GM19468 (cell line): ENCODE measurements at regions not wholly inside any gene's neighbourhood (a gene's known extent, or its start where the extent isn't known, plus 50 kb on each side); places are given as distances from the start of the nearest gene placed in this dataset.

Experiments
- ATAC-seq: cut with Tn5 transposase; IDR thresholded peaks from one replicate; pipeline ENCODE4 v1.9.1; 2021; ENCODE audit warnings: mild to moderate bottlenecking, moderate library complexity, moderate number of reproducible peaks; ENCODE audit not compliant: unreplicated experiment; ENCODE audit errors: extremely low read depth

- ATAC-seq = no peak
Measured at GRCh38 chr12:61502179-61502578, 758.0 kb upstream of the USP15 start.

DNA sequence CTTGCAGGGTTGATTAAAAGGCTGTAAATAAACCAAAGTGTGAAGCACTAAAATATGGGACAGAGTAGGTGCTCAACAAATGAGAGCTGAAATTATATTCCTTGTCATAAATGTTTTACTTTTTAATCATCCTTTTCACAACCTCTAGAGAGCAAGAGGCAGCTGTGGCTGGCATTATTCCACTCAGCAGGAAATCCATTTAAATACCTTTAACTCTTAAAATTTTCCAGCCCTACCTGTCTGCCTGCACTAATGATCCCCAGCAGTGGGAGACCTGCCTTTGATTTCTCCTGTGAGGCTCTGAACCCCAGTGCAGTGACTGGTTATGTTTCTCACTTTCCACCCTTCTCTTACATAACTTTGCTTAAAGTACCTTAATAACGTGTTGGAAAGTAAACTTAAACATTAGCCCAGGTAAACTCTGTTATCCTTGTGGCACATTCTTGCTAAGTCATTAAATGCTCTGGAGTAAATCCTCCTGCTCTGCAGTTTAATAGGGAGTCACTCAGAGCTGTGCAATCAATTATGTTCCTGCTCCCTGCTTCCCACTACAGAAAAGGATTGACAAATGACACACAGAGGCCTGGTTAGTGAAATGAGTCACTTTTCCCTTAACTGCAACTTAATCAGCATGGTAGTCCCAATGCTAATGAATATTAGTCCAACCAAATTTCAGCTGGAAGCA is 755.7 kb upstream of the USP15 start:
- ATAC-seq = no peak

DNA sequence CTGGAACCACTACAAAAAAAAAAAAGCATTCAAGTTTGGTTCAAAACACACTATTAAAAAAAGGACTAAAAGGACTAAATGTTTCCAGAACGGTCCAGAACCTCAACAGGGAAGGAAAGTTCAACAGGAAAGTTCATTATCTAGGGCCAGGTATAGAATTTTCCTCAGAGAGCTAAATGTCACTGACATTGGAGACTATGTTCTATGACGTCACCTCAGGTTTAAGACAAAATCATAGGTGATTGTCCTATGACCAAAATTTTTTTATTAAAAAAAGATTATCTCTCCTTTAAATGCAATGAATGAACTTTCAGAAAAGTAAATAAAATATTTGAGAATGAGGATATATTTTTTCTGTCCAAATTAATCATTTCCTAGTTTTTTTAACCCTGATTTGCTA is 746.7 kb upstream of the USP15 start:
- ATAC-seq = no peak

DNA sequence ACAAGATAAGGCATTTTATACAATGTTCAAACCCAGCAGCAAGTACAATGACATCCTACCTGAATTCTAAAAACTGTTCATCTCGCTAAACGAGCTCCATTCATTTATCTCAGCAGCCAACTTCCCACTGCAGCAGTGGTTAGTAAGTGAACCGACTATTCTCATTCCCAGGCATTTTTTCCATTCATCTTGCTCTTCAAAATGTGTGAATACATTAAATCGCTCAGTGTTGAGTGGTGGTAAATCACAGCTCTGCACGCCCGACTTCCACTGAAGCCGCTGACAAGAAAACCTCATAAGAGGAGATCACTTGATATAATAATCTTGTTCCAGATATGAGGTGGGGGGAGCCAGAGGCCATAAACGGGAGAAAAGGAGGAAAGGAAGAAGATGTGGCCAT is 746.2 kb upstream of the USP15 start:
- ATAC-seq = no peak

GRCh38 chr12:61521258-61521657 is 738.9 kb upstream of the USP15 start:
- no peak for ATAC-seq

DNA sequence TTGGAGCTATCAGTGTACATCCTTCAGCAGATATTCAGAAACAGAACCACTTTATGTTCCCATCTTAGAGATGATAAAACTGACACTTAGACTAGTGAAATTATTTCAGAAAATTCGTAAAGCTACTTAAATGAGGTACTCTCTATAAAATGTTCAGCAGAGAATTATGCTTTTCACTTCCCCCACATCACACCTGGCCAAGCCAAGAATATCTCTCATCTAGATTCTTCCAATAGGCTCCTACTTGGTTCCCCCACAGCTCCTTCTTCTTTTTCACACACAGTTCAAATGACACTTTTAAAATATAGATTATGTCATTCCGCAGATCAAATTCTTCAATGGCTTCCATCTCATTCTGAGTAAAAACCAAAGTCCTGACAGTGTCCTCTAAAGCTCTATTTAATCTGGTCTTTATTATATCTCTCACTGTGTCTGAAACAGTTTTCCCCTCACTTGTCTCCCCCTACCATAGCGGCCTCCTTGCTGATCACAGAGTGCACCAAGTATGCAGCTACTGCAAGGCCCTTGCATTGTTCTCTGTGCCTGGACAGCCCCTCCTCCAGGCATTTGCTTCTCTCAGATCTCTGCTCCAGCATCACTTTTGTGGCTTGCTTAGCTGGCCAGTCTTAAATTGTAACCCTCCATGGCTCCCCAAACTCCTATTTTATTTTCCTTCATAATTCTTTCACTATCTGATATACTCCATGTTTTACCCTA is 736.8 kb upstream of the USP15 start:
- ATAC-seq = no peak

- no peak for ATAC-seq
Measured at GRCh38 chr12:61524851-61525250, 735.4 kb upstream of the USP15 start.

- no peak for ATAC-seq
Measured at GRCh38 chr12:61525331-61525730, 734.9 kb upstream of the USP15 start.

DNA sequence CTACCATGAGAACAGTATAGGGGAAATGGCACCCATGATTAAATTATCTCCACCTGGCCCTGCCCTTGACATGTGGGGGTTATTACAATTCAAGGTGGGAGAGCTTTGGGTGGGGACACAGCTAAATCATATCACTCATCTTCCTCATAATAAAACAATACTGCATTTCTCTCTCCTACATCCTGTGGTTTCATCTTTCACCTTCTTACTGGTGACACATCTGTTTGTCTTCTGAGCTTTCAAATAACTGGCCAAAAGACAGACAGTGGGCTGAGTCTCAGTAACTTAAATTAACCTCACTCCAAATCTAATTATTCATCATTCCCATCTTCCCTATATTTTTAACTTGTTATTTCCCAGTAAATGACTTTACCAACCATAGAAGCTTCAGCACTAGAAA is 729.7 kb upstream of the USP15 start:
- ATAC-seq = no peak

DNA sequence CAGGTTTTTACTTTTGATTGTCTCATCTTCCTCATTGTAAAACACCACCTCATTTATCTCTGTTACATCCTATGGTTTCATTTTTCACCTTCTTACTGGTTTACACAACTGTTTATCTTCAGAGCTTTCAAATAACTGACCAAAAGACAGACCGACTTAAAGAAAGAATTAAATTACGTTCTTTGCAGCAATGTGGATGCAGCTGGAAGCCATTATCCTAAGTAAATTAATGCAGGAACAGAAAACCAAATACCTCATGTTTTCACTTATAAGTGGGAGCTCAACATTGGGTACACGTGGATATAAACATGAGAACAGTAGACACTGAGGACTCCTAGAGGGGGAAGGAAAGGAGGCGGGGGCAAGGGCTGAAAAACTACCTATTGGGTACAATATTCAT is 729.0 kb upstream of the USP15 start:
- no peak for ATAC-seq

DNA sequence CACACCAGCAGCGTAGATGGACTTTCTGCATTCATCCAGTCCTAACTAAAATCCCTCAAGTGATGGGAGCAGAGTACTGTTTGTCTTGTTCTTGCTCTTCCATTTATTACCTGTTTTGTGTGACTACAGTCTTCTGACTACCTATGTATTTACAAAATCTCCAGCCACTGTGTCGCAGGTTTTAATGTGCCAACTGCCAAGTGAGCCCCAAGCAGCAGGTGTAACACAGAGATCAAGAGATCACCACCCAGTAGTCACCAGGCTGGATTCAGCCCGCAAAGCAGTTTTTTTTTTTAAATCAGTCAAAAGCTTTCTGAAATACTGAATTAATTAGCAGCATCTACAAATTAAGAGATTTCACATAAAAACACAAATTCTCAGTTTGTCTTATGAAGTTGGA is 724.1 kb upstream of the USP15 start:
- ATAC-seq = no peak

DNA sequence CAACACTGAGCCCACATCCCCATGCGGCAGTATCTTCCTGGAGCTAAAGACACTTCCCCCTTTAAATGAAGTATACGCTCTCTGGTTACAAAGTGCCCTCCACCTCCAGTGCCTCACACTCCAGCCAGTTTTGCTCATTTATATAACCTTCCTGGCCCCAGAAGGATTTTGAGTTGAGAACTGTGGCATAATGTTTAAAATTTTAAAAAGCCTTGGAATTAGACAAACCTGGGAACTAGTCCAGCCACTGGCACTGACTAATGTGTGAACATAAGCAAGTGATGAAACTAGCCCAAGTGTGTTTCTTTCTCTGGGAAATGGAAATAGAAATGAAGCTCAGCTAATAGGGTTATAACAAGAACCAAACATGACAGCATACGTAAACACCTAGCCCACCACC is 723.7 kb upstream of the USP15 start:
- no peak for ATAC-seq

DNA sequence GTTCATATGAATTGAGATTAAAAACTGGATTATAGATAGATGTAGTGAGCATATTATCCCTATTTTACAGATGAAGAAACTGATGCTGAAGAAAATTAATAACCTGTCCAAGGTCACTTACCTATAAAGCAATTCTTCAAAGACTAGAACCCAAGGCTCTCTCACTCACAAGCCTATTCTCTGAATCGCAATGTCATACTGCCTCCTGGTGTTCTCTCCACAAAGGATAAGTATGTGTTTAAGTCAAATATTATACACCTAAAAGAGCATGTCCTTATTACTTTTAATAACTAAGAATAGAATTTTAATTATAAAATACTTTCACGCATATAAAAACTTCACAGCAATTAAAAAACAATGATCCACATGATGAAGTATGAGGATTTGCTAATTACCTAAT is 721.3 kb upstream of the USP15 start:
- ATAC-seq = no peak

DNA sequence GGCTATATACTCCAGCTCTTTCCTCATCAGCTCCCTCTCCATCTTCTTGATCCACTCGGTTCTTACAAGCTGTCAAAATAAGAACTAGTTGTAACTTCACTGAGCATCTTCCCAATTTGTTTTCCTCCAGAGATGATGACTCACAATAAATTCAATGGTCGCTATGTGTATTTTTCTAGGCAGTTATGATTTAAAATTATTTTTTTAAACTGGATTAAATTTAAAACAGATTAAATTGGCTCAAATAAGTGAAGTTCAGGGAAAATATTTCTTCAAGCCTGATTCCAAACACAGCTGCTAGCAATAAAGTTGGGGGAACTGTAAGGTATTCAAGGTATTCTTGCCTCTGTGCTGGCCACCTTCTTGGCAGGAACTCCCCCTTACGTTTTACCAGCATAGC is 717.7 kb upstream of the USP15 start:
- no peak for ATAC-seq

GRCh38 chr12:61546296-61546695 is 713.9 kb upstream of the USP15 start:
- ATAC-seq = no peak

GRCh38 chr12:61553091-61553490 is 707.1 kb upstream of the USP15 start:
- ATAC-seq = no peak

DNA sequence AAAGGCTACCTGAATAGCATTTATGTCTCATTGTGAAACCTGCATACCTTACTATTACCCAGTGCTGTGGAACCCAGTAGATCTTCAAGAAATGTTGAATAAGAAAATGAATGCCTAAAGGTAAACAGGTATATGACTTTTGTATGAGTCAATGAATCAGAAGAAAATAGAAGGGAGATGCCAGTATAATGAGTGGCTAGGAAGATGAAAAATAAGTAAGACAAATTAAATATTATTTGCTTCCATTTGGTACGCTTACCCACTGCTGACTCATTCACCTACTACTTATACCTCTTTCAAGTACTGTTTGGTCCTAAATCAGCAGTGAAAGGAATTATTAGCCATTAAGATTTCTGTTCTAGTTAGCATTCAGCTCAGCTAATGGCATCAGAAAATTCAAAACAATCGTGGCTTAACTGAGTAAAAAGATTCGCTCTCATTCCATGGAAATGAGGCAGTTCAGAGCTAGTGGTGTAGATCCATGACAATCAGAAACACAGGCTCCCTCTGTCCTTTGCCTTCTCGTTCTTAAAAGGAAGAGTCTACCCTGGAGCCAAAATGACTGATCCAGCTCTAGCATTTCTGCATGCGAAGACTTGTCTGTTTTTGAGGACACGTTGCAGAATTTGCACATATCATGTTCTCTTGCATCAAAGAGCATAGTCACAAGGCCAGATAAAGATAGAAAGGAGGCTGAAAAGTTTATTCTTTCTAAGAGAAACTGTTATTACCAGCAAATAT is 705.8 kb upstream of the USP15 start:
- no peak for ATAC-seq

GRCh38 chr12:61563665-61564450 is 696.3 kb upstream of the USP15 start:
- ATAC-seq = no peak

- ATAC-seq = no peak
Measured at GRCh38 chr12:61564466-61564865, 695.7 kb upstream of the USP15 start.

DNA sequence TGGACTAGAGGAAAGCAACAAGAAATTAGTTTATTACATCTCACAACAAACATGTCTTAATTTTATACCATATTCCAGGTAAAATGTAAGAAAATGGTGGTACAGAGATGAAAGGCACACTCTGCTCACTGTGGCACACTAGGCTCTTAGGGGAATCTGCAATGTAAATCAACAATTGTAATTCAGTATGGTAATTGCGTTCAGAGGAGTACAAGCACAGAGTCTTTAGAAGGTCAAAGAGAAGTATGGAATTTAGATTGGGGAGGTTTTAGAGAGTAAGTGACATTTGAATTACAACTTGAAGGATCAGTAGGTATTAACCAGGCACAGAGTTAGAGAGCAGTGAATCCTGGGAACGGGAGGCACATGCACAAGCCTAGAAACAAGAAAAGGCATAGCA is 694.0 kb upstream of the USP15 start:
- ATAC-seq = no peak

- no peak for ATAC-seq
Measured at GRCh38 chr12:61574339-61574738, 685.9 kb upstream of the USP15 start.
